ENCODE measurements at regions not wholly inside any gene's neighbourhood (a gene's known extent, or its start where the extent isn't known, plus 50 kb on each side); places are given as distances from the start of the nearest gene placed in this dataset.

DNA sequence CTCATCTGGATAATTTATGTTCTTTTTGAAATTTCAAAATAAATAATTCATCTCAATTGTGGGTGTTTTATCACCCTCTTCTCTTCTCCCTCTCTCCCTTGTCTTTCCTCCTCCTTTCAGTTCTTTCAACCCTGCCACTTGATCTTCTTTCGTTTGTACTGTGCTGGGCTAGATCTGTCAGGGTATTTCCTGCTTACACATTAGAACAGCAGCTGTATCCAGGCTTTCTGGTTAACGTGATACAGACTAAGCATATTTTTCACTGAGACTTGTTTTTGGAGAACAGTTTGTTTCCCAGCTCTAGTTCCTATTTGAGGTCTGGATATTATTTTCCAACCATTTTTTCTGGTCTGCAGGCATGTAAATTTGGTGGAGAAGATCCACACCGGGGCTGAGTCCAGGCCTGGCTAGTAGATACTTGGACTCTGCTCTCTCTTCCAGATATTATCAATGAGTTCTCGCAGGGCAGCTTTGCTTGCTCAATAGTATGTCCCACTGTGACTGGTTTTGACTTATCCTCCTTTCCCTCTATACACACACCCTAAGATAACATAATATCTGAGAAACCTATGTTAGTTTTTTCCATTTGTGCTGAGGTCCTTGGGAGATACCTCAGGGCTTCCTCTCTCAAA is 1310.7 kb upstream of the TENM3 start:
- ChIA-PET CTCF (interaction anchor here (0.6 to 0.8 kb wide), 4 partner anchors 15 to 412 kb away, joined by 3 to 4 read pairs (median 3); no protein-coding TSS in a partner anchor), POLR2A (interaction anchor here (1.4 kb wide), 1 partner anchor 9 kb away, joined by 4 read pairs; no protein-coding TSS in a partner anchor)
- Mint-ChIP-seq H3K4me3 (ENCODE audit: unreplicated experiment) (no peak overlapping the region), H3K27me3 (ENCODE audit: insufficient read depth, unreplicated experiment) (no peaks in the 10 kb centered on the region), H3K4me1 (ENCODE audit: insufficient read depth, unreplicated experiment) (peaks cover 15% of the 10 kb centered on the region), H3K9me3 (ENCODE audit: unreplicated experiment) (no peaks in the 10 kb centered on the region), H3K36me3 (ENCODE audit: insufficient read depth, unreplicated experiment) (peaks cover 6% of the 10 kb centered on the region), H3K27ac (ENCODE audit: low read depth, unreplicated experiment) (peak overlapping the region; percentile 0)
- no TSS peak for BruUV-seq (replicated peaks)
- TF ChIP-seq, protein P1, sequence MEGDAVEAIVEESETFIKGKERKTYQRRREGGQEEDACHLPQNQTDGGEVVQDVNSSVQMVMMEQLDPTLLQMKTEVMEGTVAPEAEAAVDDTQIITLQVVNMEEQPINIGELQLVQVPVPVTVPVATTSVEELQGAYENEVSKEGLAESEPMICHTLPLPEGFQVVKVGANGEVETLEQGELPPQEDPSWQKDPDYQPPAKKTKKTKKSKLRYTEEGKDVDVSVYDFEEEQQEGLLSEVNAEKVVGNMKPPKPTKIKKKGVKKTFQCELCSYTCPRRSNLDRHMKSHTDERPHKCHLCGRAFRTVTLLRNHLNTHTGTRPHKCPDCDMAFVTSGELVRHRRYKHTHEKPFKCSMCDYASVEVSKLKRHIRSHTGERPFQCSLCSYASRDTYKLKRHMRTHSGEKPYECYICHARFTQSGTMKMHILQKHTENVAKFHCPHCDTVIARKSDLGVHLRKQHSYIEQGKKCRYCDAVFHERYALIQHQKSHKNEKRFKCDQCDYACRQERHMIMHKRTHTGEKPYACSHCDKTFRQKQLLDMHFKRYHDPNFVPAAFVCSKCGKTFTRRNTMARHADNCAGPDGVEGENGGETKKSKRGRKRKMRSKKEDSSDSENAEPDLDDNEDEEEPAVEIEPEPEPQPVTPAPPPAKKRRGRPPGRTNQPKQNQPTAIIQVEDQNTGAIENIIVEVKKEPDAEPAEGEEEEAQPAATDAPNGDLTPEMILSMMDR (IDR thresholded peaks at IDR 0.05; ENCODE audit: unreplicated experiment), result no peak
- no peak for DNase-seq (ENCODE audit: unreplicated experiment)
- intact Hi-C loops (cut with micrococcal nuclease), result loop anchor here (1.0 kb wide), 1 partner anchor 9 kb away; no protein-coding TSS in a partner anchor

DNA sequence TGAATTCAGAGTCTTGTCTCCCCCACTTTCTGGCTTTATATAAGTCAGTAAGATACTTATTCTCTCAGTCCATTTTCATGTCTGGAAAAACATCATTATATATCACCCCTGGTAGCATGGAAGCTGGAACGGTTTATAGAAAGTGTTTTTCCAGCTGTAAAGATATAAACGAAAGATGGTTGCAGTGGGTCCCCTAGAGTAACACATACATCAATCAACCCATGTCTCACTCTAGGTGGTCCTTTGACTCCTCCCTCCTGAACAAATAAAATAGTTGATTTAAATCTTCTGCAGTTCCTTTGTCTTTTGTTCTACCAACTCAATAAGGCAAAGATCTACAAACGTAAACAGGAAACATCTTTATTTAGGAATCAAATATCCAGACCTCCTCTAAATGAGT is 1306.1 kb upstream of the TENM3 start:
- intact Hi-C loops (cut with micrococcal nuclease), result no loop called here
- no peak overlapping the region for H3K4me3 Mint-ChIP-seq (ENCODE audit: unreplicated experiment)
- H3K4me1 Mint-ChIP-seq (ENCODE audit: insufficient read depth, unreplicated experiment), result peaks cover 15% of the 10 kb centered on the region
- TF ChIP-seq, protein P1 (IDR thresholded peaks at IDR 0.05; ENCODE audit: unreplicated experiment), result no peak
- H3K36me3 Mint-ChIP-seq (ENCODE audit: insufficient read depth, unreplicated experiment), result peaks cover 6% of the 10 kb centered on the region
- ChIA-PET CTCF (interaction anchor here (1.3 kb wide), 1 partner anchor 272 kb away, joined by 3 read pairs; no protein-coding TSS in a partner anchor), POLR2A (no interaction called here)
- no TSS peak for BruUV-seq (replicated peaks)
- no peak overlapping the region for H3K27ac Mint-ChIP-seq (ENCODE audit: low read depth, unreplicated experiment)
- no peak for DNase-seq (ENCODE audit: unreplicated experiment)
- no peaks in the 10 kb centered on the region for H3K27me3 Mint-ChIP-seq (ENCODE audit: insufficient read depth, unreplicated experiment)
- H3K9me3 Mint-ChIP-seq (ENCODE audit: unreplicated experiment), result no peaks in the 10 kb centered on the region

DNA sequence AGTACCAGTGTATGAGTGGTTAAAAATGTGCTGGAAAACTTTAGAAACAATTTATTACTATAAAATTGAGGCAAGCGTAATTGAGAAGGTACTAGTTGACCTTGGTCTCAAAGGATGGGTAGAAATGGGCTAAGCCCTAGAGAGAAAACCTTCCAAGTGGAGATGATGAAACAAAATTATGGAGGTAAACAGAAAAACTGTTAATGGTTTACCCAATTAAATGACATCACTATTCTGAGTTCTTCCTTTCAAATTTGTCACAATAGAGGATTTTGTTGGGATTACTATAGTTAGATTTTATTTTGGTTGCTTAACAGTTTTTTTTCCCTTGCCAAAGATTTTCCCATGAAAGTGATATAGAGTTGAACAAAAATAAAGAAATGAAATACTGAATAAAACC is 1302.5 kb upstream of the TENM3 start:
- H3K4me3 Mint-ChIP-seq (ENCODE audit: unreplicated experiment), result no peak overlapping the region
- no peak overlapping the region for H3K27ac Mint-ChIP-seq (ENCODE audit: low read depth, unreplicated experiment)
- intact Hi-C loops (cut with micrococcal nuclease), result no loop called here
- CTCF ChIA-PET, result interaction anchor here (0.5 to 4.1 kb wide), 2 partner anchors 94 to 276 kb away, joined by 3 to 16 read pairs; no protein-coding TSS in a partner anchor
- DNase-seq (ENCODE audit: unreplicated experiment), result no peak
- H3K27me3 Mint-ChIP-seq (ENCODE audit: insufficient read depth, unreplicated experiment), result no peaks in the 10 kb centered on the region
- H3K36me3 Mint-ChIP-seq (ENCODE audit: insufficient read depth, unreplicated experiment), result no peaks in the 10 kb centered on the region
- no peaks in the 10 kb centered on the region for H3K4me1 Mint-ChIP-seq (ENCODE audit: insufficient read depth, unreplicated experiment)
- no TSS peak for BruUV-seq (replicated peaks)
- H3K9me3 Mint-ChIP-seq (ENCODE audit: unreplicated experiment), result no peaks in the 10 kb centered on the region
- TF ChIP-seq, protein P1 (IDR thresholded peaks at IDR 0.05; ENCODE audit: unreplicated experiment), result no peak
- POLR2A ChIA-PET, result interaction anchor here (0.7 kb wide), 1 partner anchor 30 kb away, joined by 3 read pairs; no protein-coding TSS in a partner anchor

DNA sequence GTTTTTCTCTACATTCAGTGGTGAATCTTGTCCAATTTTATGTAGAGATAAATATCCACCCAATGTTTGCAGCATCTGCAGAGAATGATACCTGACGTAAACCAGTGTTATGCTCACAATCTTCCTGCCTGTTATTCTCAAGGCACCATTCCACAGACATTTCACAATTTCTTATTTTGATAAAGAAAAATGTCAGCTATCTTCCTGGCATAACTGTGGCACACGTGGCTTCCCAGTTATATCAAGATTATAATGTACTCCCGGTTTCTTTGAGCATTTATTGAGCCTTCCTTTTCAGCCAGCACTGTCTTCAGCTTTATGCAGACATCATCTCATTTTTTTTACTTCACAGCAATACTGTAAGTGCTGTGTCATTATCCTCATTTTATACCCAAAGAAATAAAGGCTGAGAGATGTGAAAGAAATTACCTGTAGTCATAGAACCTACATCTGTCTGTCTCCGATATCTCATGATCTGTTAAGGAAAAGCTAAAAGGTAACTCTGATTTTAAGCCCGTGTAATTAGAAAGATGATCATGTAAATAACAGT is 1300.8 kb upstream of the TENM3 start:
- BruUV-seq (replicated peaks), result no TSS peak
- no peak overlapping the region for H3K4me3 Mint-ChIP-seq (ENCODE audit: unreplicated experiment)
- H3K36me3 Mint-ChIP-seq (ENCODE audit: insufficient read depth, unreplicated experiment), result no peaks in the 10 kb centered on the region
- TF ChIP-seq, protein P1 (IDR thresholded peaks at IDR 0.05; ENCODE audit: unreplicated experiment), result no peak
- no peak for DNase-seq (ENCODE audit: unreplicated experiment)
- intact Hi-C loops (cut with micrococcal nuclease), result no loop called here
- ChIA-PET CTCF (interaction anchor here (0.7 to 4.1 kb wide), 5 partner anchors 111 to 587 kb away, joined by 3 to 16 read pairs (median 4); no protein-coding TSS in a partner anchor), POLR2A (interaction anchor here (0.7 kb wide), 1 partner anchor 132 kb away, joined by 3 read pairs; no protein-coding TSS in a partner anchor)
- H3K27ac Mint-ChIP-seq (ENCODE audit: low read depth, unreplicated experiment), result no peak overlapping the region
- no peaks in the 10 kb centered on the region for H3K9me3 Mint-ChIP-seq (ENCODE audit: unreplicated experiment)
- H3K27me3 Mint-ChIP-seq (ENCODE audit: insufficient read depth, unreplicated experiment), result no peaks in the 10 kb centered on the region
- H3K4me1 Mint-ChIP-seq (ENCODE audit: insufficient read depth, unreplicated experiment), result no peaks in the 10 kb centered on the region
